Tibial nerve (tissue), 4 donors: ENCODE measurements at regions not wholly inside any gene's neighbourhood (a gene's known extent, or its start where the extent isn't known, plus 50 kb on each side); places are given as distances from the start of the nearest gene placed in this dataset.
A peak's percentile ranks its signal among the peaks of the same experiment; 100 is the strongest.

Source experiments
- DNase-seq, 2 donors: peaks; one replicate each; pipeline ENCODE4 v3.0.0-alpha.2; 2019; ENCODE audit warnings: low spot score in 2 of 2
- H3K27ac ChIP-seq, 4 donors: fragments of 200-600 bp; sonication (generic) in 3 of 4; one replicate each; pipeline ENCODE4 v1.5.1; 2017 to 2019; ENCODE audit warnings: mild to moderate bottlenecking in 1 of 4
- H3K27me3 ChIP-seq, 2 donors: fragments of 200-600 bp; sonication (generic) in 1 of 2; one replicate each; pipeline versions ENCODE4 v1.5.1 to v1.6.0; 2017 to 2019
- H3K36me3 ChIP-seq, 3 donors: fragments of 200-600 bp; sonication (generic); one replicate each; pipeline ENCODE4 v1.5.1; 2018 to 2019
- H3K4me1 ChIP-seq, 4 donors: fragments of 200-600 bp; sonication (generic) in 3 of 4; one replicate each; pipeline ENCODE4 v1.5.1; 2017 to 2019
- H3K4me3 ChIP-seq, 4 donors: fragments of 200-600 bp; sonication (generic) in 3 of 4; one replicate each; pipeline ENCODE4 v1.5.1; 2017 to 2019; ENCODE audit warnings: mild to moderate bottlenecking in 1 of 4, moderate library complexity in 1 of 4
- H3K9me3 ChIP-seq, 4 donors: fragments of 200-600 bp; sonication (generic) in 3 of 4; one replicate each; pipeline ENCODE4 v1.5.1; 2017 to 2019
- EP300 ChIP-seq, 2 donors: sonication (generic); formaldehyde crosslinking; IDR thresholded peaks; one replicate each; pipeline ENCODE4 v1.6.1; 2017; ENCODE audit warnings: antibody characterized with exemption in 2 of 2, mild to moderate bottlenecking in 1 of 2
- POLR2A ChIP-seq, 2 donors: fragments of 450-650 bp; IDR thresholded peaks; one replicate each; pipeline ENCODE4 v1.6.1; 2017; ENCODE audit warnings: antibody characterized with exemption in 2 of 2, mild to moderate bottlenecking in 2 of 2, moderate library complexity in 2 of 2
- WGBS, 2 donors: methylation state at CpG; one replicate each; pipeline ENCODE4 v1.1.5; 2018; 5-methylcytosine and 5-hydroxymethylcytosine counted together
- TF ChIP-seq, protein P1 (sequence below), 5 experiments: fragments of 200-600 bp in 3 of 5; fragments of 450-650 bp in 2 of 5; sonication (generic) in 3 of 5; IDR thresholded peaks; one replicate each; pipeline ENCODE4 v1.5.1; 2016 to 2019; ENCODE audit warnings: antibody characterized with exemption in 5 of 5, mild to moderate bottlenecking in 3 of 5, moderate library complexity in 2 of 5

DNA sequence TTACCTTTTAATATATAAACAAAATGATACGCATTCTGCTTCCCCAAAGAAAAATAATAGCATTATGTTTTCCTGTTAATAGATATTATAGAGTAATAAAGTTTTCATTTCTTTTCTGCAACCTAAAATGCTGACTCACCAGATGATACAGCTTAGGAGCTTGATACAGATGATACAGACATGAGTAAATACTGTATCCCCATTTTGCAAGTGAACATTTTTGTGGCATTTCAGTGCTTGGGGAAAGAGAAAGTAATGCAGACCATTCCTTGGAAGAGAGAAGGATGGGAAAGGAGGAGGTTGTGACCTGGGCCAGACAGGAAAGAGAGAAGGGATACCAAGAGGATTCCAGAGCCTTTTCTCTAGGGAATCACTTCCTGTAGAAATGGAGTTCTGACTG is 97.5 kb upstream of the FSHR start:
- Histone ChIP-seq H3K36me3 (no peaks in the 10 kb centered on the region), H3K4me1 (peaks cover 0 to 5% (median 0%) of the 10 kb centered on the region in 4 donors), H3K4me3 (no peak overlapping the region), H3K9me3 (peaks cover 0 to 5% (median 0%) of the 10 kb centered on the region in 4 donors), H3K27me3 (no peaks in the 10 kb centered on the region), H3K27ac (no peak overlapping the region)
- DNase-seq: no peak
- 71 to 89% methylated on average over 1 of the region's 1 CpG for WGBS, 2 donors
- TF ChIP-seq, protein P1, sequence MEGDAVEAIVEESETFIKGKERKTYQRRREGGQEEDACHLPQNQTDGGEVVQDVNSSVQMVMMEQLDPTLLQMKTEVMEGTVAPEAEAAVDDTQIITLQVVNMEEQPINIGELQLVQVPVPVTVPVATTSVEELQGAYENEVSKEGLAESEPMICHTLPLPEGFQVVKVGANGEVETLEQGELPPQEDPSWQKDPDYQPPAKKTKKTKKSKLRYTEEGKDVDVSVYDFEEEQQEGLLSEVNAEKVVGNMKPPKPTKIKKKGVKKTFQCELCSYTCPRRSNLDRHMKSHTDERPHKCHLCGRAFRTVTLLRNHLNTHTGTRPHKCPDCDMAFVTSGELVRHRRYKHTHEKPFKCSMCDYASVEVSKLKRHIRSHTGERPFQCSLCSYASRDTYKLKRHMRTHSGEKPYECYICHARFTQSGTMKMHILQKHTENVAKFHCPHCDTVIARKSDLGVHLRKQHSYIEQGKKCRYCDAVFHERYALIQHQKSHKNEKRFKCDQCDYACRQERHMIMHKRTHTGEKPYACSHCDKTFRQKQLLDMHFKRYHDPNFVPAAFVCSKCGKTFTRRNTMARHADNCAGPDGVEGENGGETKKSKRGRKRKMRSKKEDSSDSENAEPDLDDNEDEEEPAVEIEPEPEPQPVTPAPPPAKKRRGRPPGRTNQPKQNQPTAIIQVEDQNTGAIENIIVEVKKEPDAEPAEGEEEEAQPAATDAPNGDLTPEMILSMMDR (IDR thresholded peaks at IDR 0.05): no peak
- TF ChIP-seq EP300 (IDR thresholded peaks at IDR 0.05): no peak
- TF ChIP-seq POLR2A (IDR thresholded peaks at IDR 0.05): no peak

GRCh38 chr2:49251251-49251650 is 96.9 kb upstream of the FSHR start:
- no peak overlapping the region for H3K27ac ChIP-seq
- peaks cover 0 to 9% (median 0%) of the 10 kb centered on the region in 4 donors for H3K9me3 ChIP-seq
- H3K27me3 ChIP-seq: no peaks in the 10 kb centered on the region
- TF ChIP-seq, protein P1 (IDR thresholded peaks at IDR 0.05): no peak
- TF ChIP-seq EP300 (IDR thresholded peaks at IDR 0.05) (no peak), POLR2A (IDR thresholded peaks at IDR 0.05) (no peak)
- DNase-seq: no peak
- H3K4me1 ChIP-seq: peaks cover 0 to 5% (median 0%) of the 10 kb centered on the region in 4 donors
- 74 to 81% methylated on average over 5 of the region's 5 CpGs for WGBS, 2 donors
- no peak overlapping the region for H3K4me3 ChIP-seq
- no peaks in the 10 kb centered on the region for H3K36me3 ChIP-seq

DNA sequence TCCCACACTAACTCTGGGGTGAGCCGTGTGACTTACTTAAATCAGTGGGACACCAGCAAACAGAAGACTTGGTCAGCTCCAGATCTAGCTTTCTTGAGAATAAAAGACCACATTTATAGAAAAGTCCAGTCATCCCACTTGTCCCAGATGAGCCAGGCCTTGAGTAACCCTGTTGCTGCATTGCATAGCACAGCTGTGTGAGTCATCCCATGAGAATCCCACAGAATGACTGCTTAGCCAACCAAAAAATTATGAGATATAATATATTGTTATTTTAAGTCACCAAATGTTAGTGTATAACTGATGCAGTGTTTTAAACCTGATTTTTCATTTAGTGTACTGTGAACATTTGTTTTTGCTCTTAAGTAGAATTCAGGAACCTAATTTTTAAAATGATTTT is 94.2 kb upstream of the FSHR start:
- Histone ChIP-seq H3K27ac (no peak overlapping the region), H3K27me3 (no peaks in the 10 kb centered on the region), H3K4me3 (no peak overlapping the region), H3K9me3 (peaks cover 0 to 11% (median 0%) of the 10 kb centered on the region in 4 donors), H3K36me3 (no peaks in the 10 kb centered on the region), H3K4me1 (peaks cover 0 to 5% (median 0%) of the 10 kb centered on the region in 4 donors)
- TF ChIP-seq EP300 (IDR thresholded peaks at IDR 0.05): peak in 1 of 2 donors; percentile 9
- TF ChIP-seq, protein P1 (IDR thresholded peaks at IDR 0.05): no peak
- 16 to 22% methylated on average over 1 of the region's 1 CpG for WGBS, 2 donors
- DNase-seq: no peak

DNA sequence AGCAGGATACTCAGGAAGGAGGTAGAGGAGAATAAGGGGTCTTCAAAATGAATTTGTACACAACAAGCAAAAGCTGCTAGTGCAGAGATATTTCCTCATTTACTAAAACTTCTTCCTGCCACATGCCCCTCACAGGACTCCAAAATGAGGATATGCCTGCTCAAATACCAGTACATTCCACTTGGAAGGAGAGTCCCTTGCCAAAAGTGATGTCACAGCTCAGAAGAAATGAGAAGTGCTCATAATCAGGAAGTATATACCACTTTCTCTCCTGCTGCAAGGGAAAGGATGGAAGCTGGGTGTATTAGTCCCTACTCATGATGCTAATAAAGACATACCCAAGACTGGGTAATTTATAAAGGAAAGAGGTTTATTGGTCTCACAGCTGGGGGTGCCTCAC is 87.7 kb upstream of the FSHR start:
- Histone ChIP-seq H3K4me3 (no peak overlapping the region), H3K27me3 (no peaks in the 10 kb centered on the region), H3K9me3 (peaks cover 0 to 9% (median 0%) of the 10 kb centered on the region in 4 donors), H3K4me1 (no peaks in the 10 kb centered on the region), H3K36me3 (no peaks in the 10 kb centered on the region), H3K27ac (no peak overlapping the region)
- no peak for DNase-seq
- TF ChIP-seq EP300 (IDR thresholded peaks at IDR 0.05) (no peak), POLR2A (IDR thresholded peaks at IDR 0.05) (no peak)
- TF ChIP-seq, protein P1 (IDR thresholded peaks at IDR 0.05): no peak

- no peak for DNase-seq
- Histone ChIP-seq H3K4me3 (no peak overlapping the region), H3K4me1 (no peaks in the 10 kb centered on the region), H3K36me3 (no peaks in the 10 kb centered on the region), H3K27me3 (no peaks in the 10 kb centered on the region), H3K9me3 (peaks cover 0 to 4% (median 0%) of the 10 kb centered on the region in 4 donors), H3K27ac (no peak overlapping the region)
- TF ChIP-seq, protein P1 (IDR thresholded peaks at IDR 0.05): no peak
Measured at GRCh38 chr2:49241501-49241900, 87.2 kb upstream of the FSHR start.
